GM12878 (cell line): ENCODE measurements at regions not wholly inside any gene's neighbourhood (a gene's known extent, or its start where the extent isn't known, plus 50 kb on each side); places are given as distances from the start of the nearest gene placed in this dataset.

Source experiments
- ATAC-seq: fragments of 200-7000 bp; cut with Tn5 transposase; 3 replicates; pipeline ENCODE4 v1.9.1; 2020; ENCODE audit warnings: mild to moderate bottlenecking, moderate library complexity
- BruUV-seq: library from RNA; stranded (reverse); fragments of 400-500 nt; replicated peaks from 2 replicates; lab custom pipeline; 2021; lab: Mats Ljungman, UMichigan
- CTCF ChIA-PET: fragments of 300-600 bp; sonication (Branson Sonifier 250); formaldehyde crosslinking; extraction: SDS; loops from one replicate; lab custom pipeline; 2021; ENCODE audit warnings: inconsistent platforms; lab: Yijun Ruan, JAX
- POLR2A ChIA-PET: fragments of 350-600 bp; formaldehyde crosslinking; extraction: SDS; loops from one replicate; lab custom pipeline; 2021; ENCODE audit warnings: inconsistent platforms; lab: Charles Lee
- RAD21 ChIA-PET: fragments of 300-600 bp; sonication (Branson Sonifier 250); formaldehyde crosslinking; loops from one replicate; lab custom pipeline; 2023; ENCODE audit warnings: antibody characterized with exemption; ENCODE audit not compliant: unreplicated experiment; lab: Charles Lee
- SMC1A ChIA-PET: fragments of 300-600 bp; sonication (Branson Sonifier 250); formaldehyde crosslinking; loops from one replicate; lab custom pipeline; 2023; ENCODE audit not compliant: unreplicated experiment, uncharacterized antibody; lab: Charles Lee
- DNase-seq: peaks from one replicate; pipeline ENCODE4 v3.0.0-alpha.2; 2011; ENCODE audit warnings: low read depth, low spot score
- FAIRE-seq: peaks from 3 replicates; lab custom pipeline; 2011; peaks lifted over from hg19 to GRCh38; lab: Jason Lieb, UNC
- H2AFZ ChIP-seq: 2 replicates; pipeline ENCODE4 v1.6.0; 2011; ENCODE audit warnings: low read depth, low read length, control low read depth; ENCODE audit not compliant: control insufficient read depth
- H3K27ac ChIP-seq: 2 replicates; pipeline ENCODE4 v1.5.1; 2011; ENCODE audit warnings: control low read depth; ENCODE audit not compliant: control insufficient read depth, insufficient read depth
- H3K27me3 ChIP-seq, 2 experiments: replicated peaks in 1 of 2; 2 replicates each; pipeline versions ENCODE4 v1.6.0 to v1.6.1; 2011; ENCODE audit warnings: low read length in 1 of 2; ENCODE audit not compliant: control insufficient read depth in 2 of 2, insufficient read depth in 2 of 2
- H3K36me3 ChIP-seq, 2 experiments: 2 replicates each; pipeline ENCODE4 v1.5.1; 2011; ENCODE audit warnings: low read length in 1 of 2; ENCODE audit not compliant: control insufficient read depth in 2 of 2, insufficient read depth in 2 of 2
- H3K4me1 ChIP-seq: 2 replicates; pipeline ENCODE4 v1.6.1; 2011; ENCODE audit warnings: mild to moderate bottlenecking, low read length, moderate library complexity, mixed read lengths; ENCODE audit not compliant: control insufficient read depth, insufficient read depth
- H3K4me2 ChIP-seq: 2 replicates; pipeline ENCODE4 v1.6.0; 2011; ENCODE audit warnings: control low read depth; ENCODE audit not compliant: control insufficient read depth, insufficient read depth
- H3K4me3 ChIP-seq: fragments of 200-600 bp; sonication (generic); 2 replicates; pipeline ENCODE4 v1.5.1; 2016
- H3K79me2 ChIP-seq: 2 replicates; pipeline ENCODE4 v1.6.0; 2011; ENCODE audit warnings: low read length; ENCODE audit not compliant: control insufficient read depth, insufficient read depth
- H3K9ac ChIP-seq: 2 replicates; pipeline ENCODE4 v1.8.0; 2011; ENCODE audit warnings: low read length, control low read depth, mixed read lengths; ENCODE audit not compliant: control insufficient read depth, insufficient read depth
- H3K9me3 ChIP-seq: replicated peaks from 3 replicates; pipeline ENCODE4 v1.5.1; 2011; ENCODE audit warnings: mild to moderate bottlenecking, low read length; ENCODE audit not compliant: control insufficient read depth, insufficient read depth
- H4K20me1 ChIP-seq: 2 replicates; pipeline ENCODE4 v1.6.0; 2011; ENCODE audit not compliant: control insufficient read depth, insufficient read depth
- BCL11A ChIP-seq: IDR thresholded peaks from 2 replicates; pipeline ENCODE4 v1.6.1; 2011; ENCODE audit warnings: low read depth, low read length
- CBFB ChIP-seq: IDR thresholded peaks from 2 replicates; pipeline ENCODE4 v1.6.1; 2016; ENCODE audit warnings: antibody characterized with exemption, low read depth
- ETV6 ChIP-seq, 2 experiments: fragments of 450-650 bp in 1 of 2; IDR thresholded peaks in 1 of 2; conservative IDR thresholded peaks in 1 of 2; 2 replicates each; pipeline ENCODE4 v1.6.1; 2014; ENCODE audit warnings: antibody characterized with exemption in 1 of 2, borderline replicate concordance in 1 of 2, low read depth in 1 of 2, mild to moderate bottlenecking in 1 of 2, moderate library complexity in 1 of 2
- POLR2AphosphoS2 ChIP-seq: IDR thresholded peaks from 2 replicates; pipeline ENCODE4 v1.6.1; 2011; ENCODE audit warnings: low read depth, mild to moderate bottlenecking, low read length, improper control_type of control experiment, moderate library complexity
- RAD21 ChIP-seq: IDR thresholded peaks from 2 replicates; pipeline ENCODE4 v1.6.1; 2011; ENCODE audit warnings: mild to moderate bottlenecking, low read depth, low read length, moderate library complexity; ENCODE audit not compliant: insufficient read depth
- RELB ChIP-seq: fragments of 450-650 bp; IDR thresholded peaks from 2 replicates; pipeline ENCODE4 v1.6.1; 2017; ENCODE audit warnings: low read depth, mild to moderate bottlenecking, moderate library complexity
- REST ChIP-seq: IDR thresholded peaks from 2 replicates; pipeline ENCODE4 v1.6.1; 2012; ENCODE audit warnings: mild to moderate bottlenecking, low read depth, low read length
- STAT3 ChIP-seq: IDR thresholded peaks from 2 replicates; pipeline ENCODE4 v1.6.1; 2011; ENCODE audit warnings: low read depth, low read length, improper control_type of control experiment
- WRNIP1 ChIP-seq: IDR thresholded peaks from 2 replicates; pipeline ENCODE4 v1.6.1; 2011; ENCODE audit warnings: low read depth, low read length, improper control_type of control experiment, borderline replicate concordance
- YY1 ChIP-seq: IDR thresholded peaks from 2 replicates; pipeline ENCODE4 v1.6.1; 2011; ENCODE audit warnings: low read depth, mild to moderate bottlenecking, low read length
- WGBS: methylation state at CpG from one replicate; pipeline ENCODE4 v1.1.6; 2016; ENCODE audit warnings: low lambda C conversion rate; ENCODE audit not compliant: insufficient replicate concordance, insufficient coverage; ENCODE audit errors: missing lambda C conversion rate; 5-methylcytosine and 5-hydroxymethylcytosine counted together
- in situ Hi-C: fragments of 300-500 bp; cut with MboI; formaldehyde crosslinking; loops from 9 replicates; pipeline ENCODE4 v1.14.3; 2018; ENCODE audit warnings: mixed read lengths
- intact Hi-C: fragments of 100-400 bp; cut with micrococcal nuclease; formaldehyde crosslinking; loops from one replicate; pipeline ENCODE4 v1.14.2; 2022; ENCODE audit not compliant: unreplicated experiment

GRCh38 chr2:62291052-62291451 lies 95.1 kb downstream of the B3GNT2 start:
- CTCF ChIA-PET: interaction anchor here (0.8 to 1.6 kb wide), 3 partner anchors 10 to 298 kb away, joined by 3 to 4 read pairs (median 3); no protein-coding TSS in a partner anchor
- SMC1A ChIA-PET: interaction anchor here (0.6 to 5.5 kb wide), 5 partner anchors 12 to 576 kb away, joined by 3 to 52 read pairs (median 4); no protein-coding TSS in a partner anchor

GRCh38 chr2:62287899-62288880 lies 92.3 kb downstream of the B3GNT2 start:
- in situ Hi-C loops: no loop called here
- Histone ChIP-seq H4K20me1 (no peaks in the 10 kb centered on the region), H3K4me1 (peaks cover 38% of the 10 kb centered on the region), H3K4me2 (peak overlapping the region; percentile 36; the same call in 1 of the 2 replicates), H3K9me3 (peaks cover 11% of the 10 kb centered on the region), H3K36me3 (no peaks in the 10 kb centered on the region), H3K27ac (peak overlapping the region; percentile 3; the same call in 1 of the 2 replicates), H3K79me2 (peaks cover 2% of the 10 kb centered on the region; the same call in 1 of the 2 replicates), H3K4me3 (no peak overlapping the region), H3K9ac (no peak overlapping the region), H2AFZ (no peak overlapping the region), H3K27me3 (no peaks in the 10 kb centered on the region)
- FAIRE-seq (no peak), ATAC-seq (peak; percentile 91), DNase-seq (peak; percentile 94)
- ChIA-PET RAD21 (interaction anchor here (0.9 to 2.1 kb wide), 7 partner anchors 14 to 121 kb away, joined by 3 to 12 read pairs (median 5); no protein-coding TSS in a partner anchor), SMC1A (interaction anchor here (0.9 to 3.1 kb wide), 17 partner anchors 10 to 295 kb away, joined by 3 to 20 read pairs (median 3); no protein-coding TSS in a partner anchor), CTCF (interaction anchor here (0.9 to 2.6 kb wide), 5 partner anchors 15 to 295 kb away, joined by 3 to 12 read pairs (median 5); no protein-coding TSS in a partner anchor), POLR2A (interaction anchor here (0.6 kb wide), 1 partner anchor 27 kb away, joined by 4 read pairs; no protein-coding TSS in a partner anchor)
- no TSS peak for BruUV-seq
- 78% methylated on average over 8 of the region's 8 CpGs for WGBS
- intact Hi-C loops: no loop called here
- TF ChIP-seq RELB (peak; percentile 59; the same call in 1 of the 2 replicates), RAD21 (no peak), REST (no peak), BCL11A (0 out of 2 replicates have a peak, but pooled peaks have one; percentile 6), ETV6 (conservative IDR thresholded peaks at IDR 0.05 in 1 of 2, IDR thresholded peaks at IDR 0.05 in 1 of 2; ENCODE audit: borderline replicate concordance in 1 of 2, low read depth in 1 of 2) (no peak)

More at GRCh38 chr2:62291052-62291451, 95.1 kb downstream of the B3GNT2 start:
- TF ChIP-seq CBFB (no peak), STAT3 (no peak), WRNIP1 (no peak), YY1 (0 out of 2 replicates have a peak, but pooled peaks have one; percentile 40), POLR2AphosphoS2 (no peak)
- no TSS peak for BruUV-seq
- WGBS: 88% methylated on average over 1 of the region's 1 CpG
- Histone ChIP-seq H3K4me1 (peaks cover 49% of the 10 kb centered on the region), H3K9ac (no peak overlapping the region), H4K20me1 (no peaks in the 10 kb centered on the region), H2AFZ (no peak overlapping the region), H3K79me2 (peaks cover 2% of the 10 kb centered on the region; the same call in 1 of the 2 replicates), H3K9me3 (no peaks in the 10 kb centered on the region; the same call in 1 of the 3 replicates), H3K27me3 (no peaks in the 10 kb centered on the region), H3K36me3 (no peaks in the 10 kb centered on the region), H3K4me3 (no peak overlapping the region), H3K27ac (no peak overlapping the region), H3K4me2 (no peak overlapping the region)
- POLR2A ChIA-PET: no interaction called here
- no peak for DNase-seq
- intact Hi-C loops: no loop called here
- ATAC-seq: no peak
- RAD21 ChIA-PET: interaction anchor here (1.0 to 4.5 kb wide), 3 partner anchors 12 to 296 kb away, joined by 3 to 21 read pairs (median 4); no protein-coding TSS in a partner anchor
- in situ Hi-C loops: no loop called here
- FAIRE-seq: no peak
